Cardiac fibroblast (primary cell): ENCODE measurements at regions not wholly inside any gene's neighbourhood (a gene's known extent, or its start where the extent isn't known, plus 50 kb on each side); places are given as distances from the start of the nearest gene placed in this dataset.
"Not testable (repeated sequence)": the region's sequence is repeated elsewhere in the genome, so short reads cannot be mapped to it uniquely, and the experiment has no call there.

Source experiments
- DNase-seq, 2 donors: peaks; one replicate each; pipeline versions ENCODE4 v3.0.0 to v3.0.0-alpha.2; 2010; ENCODE audit warnings: low read depth in 2 of 2
- H3K4me3 ChIP-seq, 2 donors: replicated peaks in 1 of 2; 1 replicate in 1 of 2; 2 replicates in 1 of 2; pipeline ENCODE4 v1.5.1; 2011; ENCODE audit warnings: low read depth in 2 of 2, low read length in 2 of 2, mild to moderate bottlenecking in 2 of 2, moderate library complexity in 1 of 2
- TF ChIP-seq, protein P1 (sequence below): IDR thresholded peaks from one replicate; pipeline ENCODE4 v1.5.1; 2011; ENCODE audit warnings: low read depth, mild to moderate bottlenecking, low read length, inconsistent platforms

DNA sequence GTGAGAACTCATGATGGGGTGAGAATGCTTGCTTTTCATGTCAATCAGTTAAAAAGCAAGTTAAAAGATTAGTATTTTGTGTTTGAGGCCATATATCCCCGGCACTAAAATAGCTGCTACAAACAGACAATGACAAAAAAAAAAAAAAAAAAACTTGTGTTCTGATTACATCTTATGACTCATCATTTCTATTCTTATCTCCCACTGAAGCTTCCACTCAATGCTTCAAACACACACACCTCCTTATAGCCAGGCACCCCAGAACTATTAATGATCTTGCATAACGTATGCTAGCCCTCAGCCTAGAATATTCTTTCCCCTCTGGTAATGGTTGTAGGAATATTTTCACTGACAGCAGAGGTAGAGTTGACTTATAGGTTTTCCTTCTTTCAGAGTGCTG is 778.3 kb downstream of the TRIB2 start:
- H3K4me3 ChIP-seq: no peak overlapping the region
- TF ChIP-seq, protein P1, sequence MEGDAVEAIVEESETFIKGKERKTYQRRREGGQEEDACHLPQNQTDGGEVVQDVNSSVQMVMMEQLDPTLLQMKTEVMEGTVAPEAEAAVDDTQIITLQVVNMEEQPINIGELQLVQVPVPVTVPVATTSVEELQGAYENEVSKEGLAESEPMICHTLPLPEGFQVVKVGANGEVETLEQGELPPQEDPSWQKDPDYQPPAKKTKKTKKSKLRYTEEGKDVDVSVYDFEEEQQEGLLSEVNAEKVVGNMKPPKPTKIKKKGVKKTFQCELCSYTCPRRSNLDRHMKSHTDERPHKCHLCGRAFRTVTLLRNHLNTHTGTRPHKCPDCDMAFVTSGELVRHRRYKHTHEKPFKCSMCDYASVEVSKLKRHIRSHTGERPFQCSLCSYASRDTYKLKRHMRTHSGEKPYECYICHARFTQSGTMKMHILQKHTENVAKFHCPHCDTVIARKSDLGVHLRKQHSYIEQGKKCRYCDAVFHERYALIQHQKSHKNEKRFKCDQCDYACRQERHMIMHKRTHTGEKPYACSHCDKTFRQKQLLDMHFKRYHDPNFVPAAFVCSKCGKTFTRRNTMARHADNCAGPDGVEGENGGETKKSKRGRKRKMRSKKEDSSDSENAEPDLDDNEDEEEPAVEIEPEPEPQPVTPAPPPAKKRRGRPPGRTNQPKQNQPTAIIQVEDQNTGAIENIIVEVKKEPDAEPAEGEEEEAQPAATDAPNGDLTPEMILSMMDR: no peak
- no peak for DNase-seq

DNA sequence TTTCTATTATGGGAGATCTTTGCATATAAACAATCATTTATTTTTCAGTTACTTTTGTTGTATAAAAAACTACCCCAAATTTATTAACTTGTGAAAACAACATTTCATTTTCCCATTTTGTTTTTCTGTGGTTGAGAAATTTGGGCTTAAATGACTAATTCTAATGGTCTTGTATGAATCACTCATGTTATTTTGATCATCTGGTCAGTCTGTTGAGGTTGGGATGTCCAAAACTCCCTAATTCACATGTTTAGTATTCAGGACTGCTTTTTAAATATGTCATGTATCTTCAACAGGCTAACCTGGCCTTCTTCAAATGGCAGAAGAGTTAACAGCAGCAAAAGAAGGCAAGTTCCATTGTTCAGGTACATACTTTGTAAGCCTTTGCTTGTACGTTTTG is 788.1 kb downstream of the TRIB2 start:
- H3K4me3 ChIP-seq: no peak overlapping the region
- TF ChIP-seq, protein P1: no peak
- DNase-seq: no peak

DNA sequence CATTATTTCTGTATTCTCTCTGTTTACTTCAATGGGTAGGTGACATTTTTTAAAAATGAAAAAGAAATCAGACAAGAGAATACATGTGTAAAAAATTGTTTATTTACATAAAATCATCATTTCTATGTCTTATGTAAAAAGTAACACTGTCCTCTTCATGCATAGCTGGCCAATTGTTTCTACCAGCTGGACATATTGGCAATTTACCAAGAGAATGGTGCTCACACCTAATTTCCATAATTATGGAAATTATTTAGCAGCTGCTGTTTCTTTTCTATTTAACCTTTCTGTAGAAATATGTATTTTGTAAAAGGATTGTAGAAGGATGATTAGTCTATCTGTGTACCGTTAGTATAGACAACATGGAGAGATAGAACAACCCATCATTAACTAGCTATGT is 791.9 kb downstream of the TRIB2 start:
- DNase-seq: no peak
- TF ChIP-seq, protein P1: no peak
- no peak overlapping the region for H3K4me3 ChIP-seq

DNA sequence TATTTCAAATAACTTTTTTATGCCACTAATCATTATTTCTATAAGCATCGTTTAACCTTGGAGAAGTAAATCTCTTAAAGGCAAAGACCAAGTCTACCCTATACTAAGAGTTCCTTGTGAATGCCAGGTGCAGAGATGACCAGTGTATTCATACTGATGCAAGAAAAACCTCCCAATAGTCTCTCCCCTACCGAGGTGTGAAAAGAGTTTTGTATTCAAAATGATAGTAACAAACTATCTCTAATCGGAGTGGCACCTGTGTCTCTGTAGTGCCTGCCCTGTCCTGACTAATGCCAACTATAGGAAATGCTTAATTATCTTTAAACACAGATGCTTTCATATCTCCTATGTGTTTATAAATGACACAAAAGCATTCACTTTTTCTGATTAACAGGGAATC is 798.5 kb downstream of the TRIB2 start:
- TF ChIP-seq, protein P1: no peak
- DNase-seq: no peak
- H3K4me3 ChIP-seq: no peak overlapping the region

DNA sequence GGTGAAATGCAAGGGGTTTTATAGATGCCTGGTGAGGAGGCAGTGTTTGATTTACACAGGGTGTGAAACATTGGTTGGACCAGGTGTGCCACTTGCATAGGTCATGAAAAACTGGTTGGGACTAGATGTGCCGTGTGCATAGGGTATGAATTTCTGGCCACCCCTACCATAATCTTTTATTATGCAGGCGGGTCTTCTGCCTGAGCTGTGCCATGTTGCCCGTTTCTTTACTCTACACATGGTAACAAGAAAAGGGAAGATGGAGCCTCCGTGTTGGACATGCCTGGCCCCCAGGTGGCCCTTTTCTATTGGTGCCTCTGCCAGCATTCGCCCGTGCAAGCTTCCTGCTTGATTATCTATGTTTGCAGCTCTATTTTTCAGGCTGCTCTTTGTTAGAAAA is 805.4 kb downstream of the TRIB2 start:
- DNase-seq: no peak
- no peak overlapping the region for H3K4me3 ChIP-seq
- TF ChIP-seq, protein P1: no peak

DNA sequence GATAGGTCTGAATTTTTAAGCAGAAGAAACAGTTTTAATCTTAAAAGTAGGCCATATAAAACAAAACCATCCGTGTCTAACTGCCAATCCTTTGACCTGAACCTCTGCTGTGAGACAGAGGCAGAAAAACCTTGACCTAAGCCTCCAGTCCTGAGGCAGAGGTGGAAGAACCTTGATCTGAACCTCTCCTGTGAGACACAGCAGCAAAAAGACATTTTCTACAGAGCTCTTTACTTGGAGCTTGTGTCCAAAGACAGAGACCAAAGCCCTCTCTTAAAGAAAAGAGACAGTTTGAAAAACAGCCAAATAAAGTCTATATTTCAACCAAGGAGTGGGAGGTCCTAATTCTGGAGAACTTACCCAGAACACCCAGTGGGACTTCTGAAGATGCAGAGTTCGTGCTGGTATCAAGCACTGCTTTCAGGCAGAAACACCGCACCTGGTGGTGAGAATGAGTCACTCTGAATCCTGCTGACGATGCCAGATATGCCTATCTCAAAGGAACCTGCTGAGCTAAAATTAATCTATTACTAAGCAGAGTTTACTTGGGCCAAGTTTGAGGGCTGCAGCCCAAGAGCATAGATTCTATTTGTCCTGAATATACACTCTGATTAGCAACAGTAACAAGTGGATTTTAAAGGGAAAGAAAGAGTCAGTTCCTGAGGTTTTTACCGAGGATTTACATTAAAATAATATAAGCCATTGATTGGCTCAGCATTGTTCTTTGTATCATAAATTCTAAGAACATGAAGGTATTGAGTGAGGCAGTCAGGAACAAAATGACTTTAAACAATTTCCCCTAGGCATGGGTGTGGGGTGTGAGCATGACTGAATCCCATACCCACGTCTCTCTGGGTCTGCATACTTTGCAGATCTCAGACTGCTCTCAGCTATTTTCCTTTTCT is 806.4 kb downstream of the TRIB2 start:
- TF ChIP-seq, protein P1: no peak
- H3K4me3 ChIP-seq: no peak overlapping the region
- no peak for DNase-seq

DNA sequence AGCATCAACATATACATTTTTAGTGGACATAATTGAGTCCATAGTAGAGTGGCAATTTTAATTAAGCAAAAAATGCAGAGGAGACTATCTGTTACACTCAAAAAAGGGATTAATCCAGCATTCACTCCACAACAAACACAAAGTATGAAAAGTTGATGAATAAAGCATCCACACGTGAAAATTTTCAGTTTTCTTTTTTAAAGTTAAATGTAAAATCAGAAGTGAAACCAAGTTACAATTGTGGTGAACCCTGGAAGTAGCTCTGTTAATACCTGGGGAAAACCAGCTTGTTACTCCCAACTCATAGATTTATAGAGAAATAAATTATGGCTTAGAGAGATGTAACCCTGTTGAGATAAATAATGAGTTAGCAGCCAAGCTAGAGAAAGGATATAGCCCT is 807.8 kb downstream of the TRIB2 start:
- DNase-seq: no peak
- H3K4me3 ChIP-seq: no peak overlapping the region
- TF ChIP-seq, protein P1: no peak

DNA sequence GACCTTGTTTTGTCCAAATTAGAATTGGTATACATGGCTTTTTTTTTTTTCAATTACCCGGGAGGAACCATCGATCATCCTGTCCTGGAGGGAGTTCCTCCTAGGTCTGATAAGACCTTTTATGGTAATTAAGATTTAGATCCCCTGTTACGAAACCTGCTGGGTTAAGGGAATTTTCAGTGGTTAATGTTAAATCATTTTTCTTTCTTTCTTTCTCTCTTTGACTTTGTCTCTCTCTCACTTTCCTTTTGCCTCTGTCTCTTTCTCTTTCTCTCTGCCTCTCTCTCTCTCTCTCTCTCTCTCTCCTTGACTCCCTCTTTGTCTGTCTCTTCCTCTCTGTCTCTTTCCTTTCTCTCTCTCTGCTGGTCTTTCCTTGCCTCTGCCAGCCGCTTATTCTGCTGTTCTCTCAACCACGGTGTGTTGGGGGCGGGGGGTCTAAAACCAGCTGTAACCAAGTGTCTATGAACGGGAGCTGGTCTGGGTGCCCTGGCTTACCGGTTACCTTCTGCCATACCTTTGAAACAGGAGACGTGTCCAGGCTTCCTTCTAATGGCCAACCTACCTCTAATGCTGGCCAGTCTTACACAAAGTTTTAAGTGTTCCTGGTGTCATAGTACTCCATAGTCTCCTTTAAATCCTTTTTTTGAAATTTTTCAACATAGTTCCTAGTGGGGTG is 815.1 kb downstream of the TRIB2 start:
- H3K4me3 ChIP-seq, DNase-seq: not testable (repeated sequence)

DNA sequence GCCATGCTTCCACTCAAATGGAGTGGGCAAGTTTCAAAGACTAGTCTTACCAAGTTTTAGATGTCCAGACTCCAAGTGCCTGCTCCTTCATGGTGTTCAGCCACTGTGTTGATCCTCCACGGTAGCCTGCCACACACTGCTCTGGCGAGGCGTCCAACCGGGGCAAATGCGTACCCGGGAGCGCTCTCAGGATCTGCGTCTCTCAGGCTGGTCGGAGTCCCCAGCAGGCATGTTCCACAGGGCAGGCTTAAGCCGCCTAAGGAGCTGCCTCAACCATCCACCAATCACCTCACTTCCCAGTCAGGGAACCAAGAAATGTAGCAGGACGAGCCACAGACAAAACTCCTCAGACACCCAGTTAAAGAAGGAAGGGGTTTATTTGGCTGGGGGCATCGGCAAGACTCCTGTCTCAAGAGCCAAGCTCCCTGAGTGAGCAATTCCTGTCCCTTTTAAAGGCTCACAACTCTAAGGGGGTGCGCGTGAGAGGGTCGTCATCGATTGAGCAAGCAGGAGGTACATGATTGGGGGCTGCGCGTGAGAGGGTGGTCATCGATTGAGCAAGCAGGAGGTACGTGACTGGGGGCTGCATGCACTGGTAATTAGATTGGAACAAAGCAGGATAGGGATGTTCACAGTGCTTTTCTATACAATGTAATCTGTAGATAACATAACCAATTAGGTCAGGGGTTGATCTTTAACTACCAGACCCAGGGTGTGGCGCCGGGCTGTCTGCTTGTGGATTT is 816.2 kb downstream of the TRIB2 start:
- not testable (repeated sequence) for H3K4me3 ChIP-seq, DNase-seq
